Ovary (tissue), 7 donors: ENCODE measurements at regions not wholly inside any gene's neighbourhood (a gene's known extent, or its start where the extent isn't known, plus 50 kb on each side); places are given as distances from the start of the nearest gene placed in this dataset.

ENCODE experiments used
- DNase-seq, 5 donors: peaks; one replicate each; pipeline ENCODE4 v3.0.0-alpha.2; 2019 to 2020
- H3K27ac ChIP-seq, 2 donors: fragments of 200-600 bp; one replicate each; pipeline versions ENCODE4 v1.5.1 to v1.8.0; 2019 to 2022
- H3K27me3 ChIP-seq: fragments of 200-600 bp; one replicate; pipeline ENCODE4 v1.8.0; 2022
- H3K36me3 ChIP-seq: fragments of 200-600 bp; sonication (generic); one replicate; pipeline ENCODE4 v1.5.1; 2019
- H3K4me1 ChIP-seq: one replicate; pipeline ENCODE4 v1.8.1; 2013; ENCODE audit warnings: mild to moderate bottlenecking, moderate library complexity; ENCODE audit not compliant: insufficient read depth
- H3K4me3 ChIP-seq: fragments of 200-600 bp; sonication (generic); one replicate; pipeline ENCODE4 v1.5.1; 2017
- H3K9me3 ChIP-seq, 2 donors: fragments of 200-600 bp in 1 of 2; sonication (generic) in 1 of 2; one replicate each; pipeline versions ENCODE4 v1.5.1 to v1.8.1; 2013 to 2019; ENCODE audit warnings: mild to moderate bottlenecking in 1 of 2, moderate library complexity in 1 of 2
- EP300 ChIP-seq: sonication (generic); formaldehyde crosslinking; IDR thresholded peaks from one replicate; pipeline ENCODE4 v1.6.1; 2017; ENCODE audit warnings: antibody characterized with exemption
- POLR2A ChIP-seq: fragments of 450-650 bp; IDR thresholded peaks from one replicate; pipeline ENCODE4 v1.6.1; 2017; ENCODE audit warnings: antibody characterized with exemption, mild to moderate bottlenecking, moderate library complexity
- WGBS, 3 donors: extraction: QIAGEN DNeasy Blood & Tissue Kit in 1 of 3; methylation state at CpG; one replicate each; pipeline versions ENCODE4 v1.1.5 to v1.1.7; 2013 to 2017; 5-methylcytosine and 5-hydroxymethylcytosine counted together
- intact Hi-C, 4 donors: fragments of 100-400 bp; cut with DNase I; formaldehyde crosslinking; loops; one replicate each; pipeline versions ENCODE4 v1.11.0 to v1.15.1; 2022 to 2023
- TF ChIP-seq, protein P1 (sequence below), 3 donors: fragments of 450-650 bp in 2 of 3; fragments of 200-600 bp in 1 of 3; IDR thresholded peaks; one replicate each; pipeline versions ENCODE4 v1.5.1 to v1.8.0; 2016 to 2022; ENCODE audit warnings: antibody characterized with exemption in 3 of 3, mild to moderate bottlenecking in 1 of 3
- donor health status: DM: no; HTN: no; CAD: no; lungs with moderate emphysema.
- donor health status: DM: no; HTN: no; CAD: no.
- donor health status: Bipolar disorder and iron deficiency.
- donor health status: DM: no; HTN: no; CAD: no.
- donor health status: DM: yes; HTN: yes; CAD: no.

DNA sequence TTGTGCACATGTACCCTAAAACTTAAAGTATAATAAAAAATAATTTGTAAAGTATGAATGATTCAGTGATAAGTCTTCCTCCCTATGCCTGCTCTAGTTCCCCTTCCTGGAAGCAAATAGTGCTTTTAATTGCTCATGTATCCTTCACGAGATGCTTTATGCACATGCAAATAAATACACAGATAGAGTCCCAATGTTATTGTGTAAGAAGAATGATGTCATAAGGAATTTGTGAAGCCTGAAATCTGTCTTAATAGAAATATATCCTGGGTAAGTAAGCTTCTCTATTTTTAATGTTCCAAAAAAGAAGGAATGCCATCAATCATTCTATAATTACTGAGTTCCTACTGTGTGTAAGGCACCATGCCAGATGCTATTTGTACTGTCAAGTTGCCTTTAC, 157.5 kb upstream of the SLC4A4 start:
- Histone ChIP-seq H3K27me3 (no peaks in the 10 kb centered on the region), H3K36me3 (no peaks in the 10 kb centered on the region), H3K4me1 (no peaks in the 10 kb centered on the region), H3K4me3 (no peak overlapping the region), H3K27ac (no peak overlapping the region), H3K9me3 (no peaks in the 10 kb centered on the region)
- no peak for DNase-seq
- WGBS, 3 donors: 44 to 50% (median 48%) methylated on average over 1 of the region's 1 CpG
- intact Hi-C loops: no loop called here
- TF ChIP-seq, protein P1, sequence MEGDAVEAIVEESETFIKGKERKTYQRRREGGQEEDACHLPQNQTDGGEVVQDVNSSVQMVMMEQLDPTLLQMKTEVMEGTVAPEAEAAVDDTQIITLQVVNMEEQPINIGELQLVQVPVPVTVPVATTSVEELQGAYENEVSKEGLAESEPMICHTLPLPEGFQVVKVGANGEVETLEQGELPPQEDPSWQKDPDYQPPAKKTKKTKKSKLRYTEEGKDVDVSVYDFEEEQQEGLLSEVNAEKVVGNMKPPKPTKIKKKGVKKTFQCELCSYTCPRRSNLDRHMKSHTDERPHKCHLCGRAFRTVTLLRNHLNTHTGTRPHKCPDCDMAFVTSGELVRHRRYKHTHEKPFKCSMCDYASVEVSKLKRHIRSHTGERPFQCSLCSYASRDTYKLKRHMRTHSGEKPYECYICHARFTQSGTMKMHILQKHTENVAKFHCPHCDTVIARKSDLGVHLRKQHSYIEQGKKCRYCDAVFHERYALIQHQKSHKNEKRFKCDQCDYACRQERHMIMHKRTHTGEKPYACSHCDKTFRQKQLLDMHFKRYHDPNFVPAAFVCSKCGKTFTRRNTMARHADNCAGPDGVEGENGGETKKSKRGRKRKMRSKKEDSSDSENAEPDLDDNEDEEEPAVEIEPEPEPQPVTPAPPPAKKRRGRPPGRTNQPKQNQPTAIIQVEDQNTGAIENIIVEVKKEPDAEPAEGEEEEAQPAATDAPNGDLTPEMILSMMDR (IDR thresholded peaks at IDR 0.05): no peak
- no peak for TF ChIP-seq EP300
- TF ChIP-seq POLR2A: no peak

DNA sequence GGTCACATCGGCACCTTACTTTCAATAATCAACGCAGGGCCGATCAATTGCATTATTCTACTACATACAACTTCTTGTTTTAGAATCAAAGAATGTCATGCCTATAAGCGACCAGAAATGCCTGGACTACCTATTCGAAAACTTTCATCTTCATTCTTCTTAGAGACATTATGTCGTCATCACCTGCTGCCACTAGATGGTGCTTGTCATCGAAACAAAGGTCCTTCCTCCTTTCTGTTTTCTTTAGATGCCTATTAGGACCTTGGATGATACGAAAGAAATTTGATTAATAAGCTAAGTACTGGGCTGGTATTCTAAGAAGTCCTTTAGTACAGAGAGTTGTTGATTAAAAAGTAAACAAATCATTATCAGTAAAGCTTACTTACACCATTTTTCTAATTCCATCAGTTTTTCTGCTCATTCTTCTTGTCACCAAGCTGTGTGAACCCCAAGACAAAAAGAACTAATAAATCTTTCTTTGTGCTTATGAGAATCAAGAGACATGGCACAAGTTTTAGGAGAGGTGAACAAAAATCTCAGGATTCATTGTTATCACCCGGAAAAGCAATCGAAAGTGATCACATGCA, 154.5 kb upstream of the SLC4A4 start:
- H3K27ac ChIP-seq: no peak overlapping the region
- DNase-seq: peak in 1 of 5 donors; percentile 20
- TF ChIP-seq POLR2A: no peak
- TF ChIP-seq EP300: no peak
- TF ChIP-seq, protein P1 (IDR thresholded peaks at IDR 0.05): peak in 1 of 3 donors; percentile 20
- WGBS, 3 donors: 27 to 35% (median 30%) methylated on average over 10 of the region's 10 CpGs
- intact Hi-C loops: no loop called here
- H3K4me1 ChIP-seq: peaks cover 2% of the 10 kb centered on the region
- no peak overlapping the region for H3K4me3 ChIP-seq
- no peaks in the 10 kb centered on the region for H3K9me3 ChIP-seq
- no peaks in the 10 kb centered on the region for H3K27me3 ChIP-seq
- H3K36me3 ChIP-seq: no peaks in the 10 kb centered on the region

DNA sequence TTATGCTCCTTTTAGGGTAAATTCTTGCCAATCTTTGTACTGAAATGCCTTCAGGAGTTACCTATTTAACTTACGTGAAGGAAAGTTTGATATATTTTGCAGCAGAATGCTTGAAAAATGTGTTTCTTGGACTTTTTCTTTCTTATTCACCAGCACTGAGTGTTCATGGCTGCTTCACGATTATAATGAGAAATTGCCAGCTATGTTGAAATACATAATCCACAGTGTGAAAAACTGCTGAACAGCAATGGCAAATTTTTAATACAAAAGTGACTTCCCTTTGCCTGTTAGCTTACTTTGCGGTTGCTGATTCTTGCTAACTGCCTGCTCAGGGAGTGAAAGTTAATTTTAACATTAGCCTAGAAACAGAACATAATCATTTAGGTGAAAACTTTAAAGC, 153.8 kb upstream of the SLC4A4 start:
- no peak for DNase-seq
- Histone ChIP-seq H3K9me3 (no peaks in the 10 kb centered on the region), H3K27me3 (no peaks in the 10 kb centered on the region), H3K4me1 (peaks cover 2% of the 10 kb centered on the region), H3K36me3 (no peaks in the 10 kb centered on the region), H3K27ac (no peak overlapping the region), H3K4me3 (no peak overlapping the region)
- TF ChIP-seq EP300 (no peak), POLR2A (no peak)
- TF ChIP-seq, protein P1 (IDR thresholded peaks at IDR 0.05): no peak
- intact Hi-C loops: no loop called here
- 62 to 75% (median 65%) methylated on average over 3 of the region's 3 CpGs for WGBS, 3 donors

DNA sequence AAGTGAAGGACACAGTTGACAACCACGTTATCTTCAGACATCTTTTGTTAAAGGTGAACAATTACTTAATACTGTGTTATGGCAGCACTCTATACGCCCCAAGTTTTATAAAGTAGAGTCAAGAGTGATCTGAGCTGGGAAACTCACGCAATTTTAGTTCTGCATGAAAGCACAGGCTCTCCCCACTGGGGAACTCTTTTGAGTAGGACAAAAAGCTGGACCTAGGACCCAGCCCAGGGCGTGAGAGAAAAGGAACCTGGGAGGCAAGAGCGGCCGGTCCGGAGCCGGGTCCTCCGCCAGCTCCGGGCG, 152.6 kb upstream of the SLC4A4 start:
- no peak for TF ChIP-seq POLR2A
- no peak for TF ChIP-seq EP300
- TF ChIP-seq, protein P1 (IDR thresholded peaks at IDR 0.05): no peak
- DNase-seq: no peak
- Histone ChIP-seq H3K27ac (no peak overlapping the region), H3K27me3 (no peaks in the 10 kb centered on the region), H3K9me3 (no peaks in the 10 kb centered on the region), H3K4me3 (peak overlapping the region; percentile 62), H3K36me3 (no peaks in the 10 kb centered on the region), H3K4me1 (peaks cover 2% of the 10 kb centered on the region)
- intact Hi-C loops: no loop called here
- 0 to 2% (median 1%) methylated on average over 11 of the region's 11 CpGs for WGBS, 3 donors
